Stimulated activated naive B cell treated with anti-CD40 and anti-IgM and Interleukin-4, amounts not matched to agents 10 μg/mL and 1 μg/mL and 100 μg/mL, for 72 hours (primary cell): ENCODE measurements at regions not wholly inside any gene's neighbourhood (a gene's known extent, or its start where the extent isn't known, plus 50 kb on each side); places are given as distances from the start of the nearest gene placed in this dataset.

ENCODE experiments used
- ATAC-seq, 2 donors: fragments of 150-1000 bp; cut with Tn5 transposase; replicated peaks; 2 replicates each; pipeline ENCODE4 v1.10.0; 2021; ENCODE audit warnings: moderate library complexity in 1 of 2
- DNase-seq: peaks from one replicate; pipeline ENCODE4 v3.0.0; 2021
- H3K27ac Mint-ChIP-seq: one replicate; pipeline ENCODE4 v1.8.0; 2022; ENCODE audit warnings: mild to moderate bottlenecking, mixed read lengths
- H3K27me3 Mint-ChIP-seq, 2 donors: one replicate each; pipeline ENCODE4 v1.8.0; 2022; ENCODE audit warnings: mixed read lengths in 2 of 2
- H3K36me3 Mint-ChIP-seq, 2 donors: one replicate each; pipeline ENCODE4 v1.8.0; 2022; ENCODE audit warnings: mixed read lengths in 2 of 2, mild to moderate bottlenecking in 1 of 2
- H3K4me1 Mint-ChIP-seq, 2 donors: one replicate each; pipeline ENCODE4 v1.8.0; 2022; ENCODE audit warnings: mixed read lengths in 2 of 2, mild to moderate bottlenecking in 1 of 2
- H3K4me3 Mint-ChIP-seq, 2 donors: one replicate each; pipeline ENCODE4 v1.8.0; 2022; ENCODE audit warnings: mild to moderate bottlenecking in 2 of 2, mixed read lengths in 2 of 2, moderate library complexity in 1 of 2
- H3K9me3 Mint-ChIP-seq, 2 donors: one replicate each; pipeline ENCODE4 v1.8.0; 2022; ENCODE audit warnings: mixed read lengths in 2 of 2, mild to moderate bottlenecking in 1 of 2

GRCh38 chr1:186572509-186572908 is 107.7 kb downstream of the PTGS2 start:
- Mint-ChIP-seq H3K36me3 (no peaks in the 10 kb centered on the region), H3K27me3 (no peaks in the 10 kb centered on the region), H3K4me1 (peaks cover 0 to 14% of the 10 kb centered on the region in 2 donors), H3K27ac (no peak overlapping the region), H3K9me3 (no peaks in the 10 kb centered on the region), H3K4me3 (no peak overlapping the region)
- ATAC-seq (no peak), DNase-seq (no peak)

- Mint-ChIP-seq H3K9me3 (no peaks in the 10 kb centered on the region), H3K36me3 (no peaks in the 10 kb centered on the region), H3K27ac (no peak overlapping the region), H3K4me1 (peaks cover 0 to 10% of the 10 kb centered on the region in 2 donors), H3K4me3 (no peak overlapping the region), H3K27me3 (no peaks in the 10 kb centered on the region)
- ATAC-seq (peak in 1 of 2 donors; percentile 27), DNase-seq (no peak)
These were observed 108.5 kb downstream of the PTGS2 start for GRCh38 chr1:186571771-186572170.

- no peak overlapping the region for H3K27ac Mint-ChIP-seq
- no peak overlapping the region for H3K4me3 Mint-ChIP-seq
- no peaks in the 10 kb centered on the region for H3K36me3 Mint-ChIP-seq
- H3K4me1 Mint-ChIP-seq = peaks cover 0 to 10% of the 10 kb centered on the region in 2 donors
- ATAC-seq (no peak), DNase-seq (no peak)
- no peaks in the 10 kb centered on the region for H3K9me3 Mint-ChIP-seq
- no peaks in the 10 kb centered on the region for H3K27me3 Mint-ChIP-seq
These were observed 108.9 kb upstream of the PDC start for GRCh38 chr1:186569856-186570255.

- Mint-ChIP-seq H3K36me3 (no peaks in the 10 kb centered on the region), H3K27ac (no peak overlapping the region), H3K4me3 (no peak overlapping the region), H3K9me3 (no peaks in the 10 kb centered on the region), H3K4me1 (peaks cover 0 to 10% of the 10 kb centered on the region in 2 donors), H3K27me3 (no peaks in the 10 kb centered on the region)
- ATAC-seq (no peak), DNase-seq (no peak)
These were observed 107.3 kb upstream of the PDC start for GRCh38 chr1:186568221-186568620.

- DNase-seq (no peak), ATAC-seq (no peak)
- Mint-ChIP-seq H3K27me3 (no peaks in the 10 kb centered on the region), H3K4me3 (no peak overlapping the region), H3K36me3 (no peaks in the 10 kb centered on the region), H3K27ac (no peak overlapping the region), H3K4me1 (no peaks in the 10 kb centered on the region), H3K9me3 (no peaks in the 10 kb centered on the region)
These were observed 105.4 kb upstream of the PDC start for GRCh38 chr1:186566140-186566855.

- Mint-ChIP-seq H3K4me1 (no peaks in the 10 kb centered on the region), H3K27ac (no peak overlapping the region), H3K4me3 (no peak overlapping the region), H3K27me3 (no peaks in the 10 kb centered on the region), H3K36me3 (no peaks in the 10 kb centered on the region), H3K9me3 (no peaks in the 10 kb centered on the region)
- DNase-seq = no peak
- no peak for ATAC-seq
These were observed 103.7 kb upstream of the PDC start for GRCh38 chr1:186564582-186564981.

- Mint-ChIP-seq H3K9me3 (no peaks in the 10 kb centered on the region), H3K4me1 (no peaks in the 10 kb centered on the region), H3K4me3 (no peak overlapping the region), H3K27ac (no peak overlapping the region), H3K36me3 (no peaks in the 10 kb centered on the region), H3K27me3 (no peaks in the 10 kb centered on the region)
- ATAC-seq = no peak
- DNase-seq = no peak
These were observed 98.7 kb upstream of the PDC start for GRCh38 chr1:186559601-186560116.

GRCh38 chr1:186557147-186557777 is 96.3 kb upstream of the PDC start:
- Mint-ChIP-seq H3K36me3 (no peaks in the 10 kb centered on the region), H3K9me3 (peaks cover 3 to 4% of the 10 kb centered on the region in 2 donors), H3K4me1 (no peaks in the 10 kb centered on the region), H3K27ac (no peak overlapping the region), H3K4me3 (no peak overlapping the region), H3K27me3 (no peaks in the 10 kb centered on the region)
- DNase-seq (no peak), ATAC-seq (no peak)

GRCh38 chr1:186550832-186551231 is 89.9 kb upstream of the PDC start:
- Mint-ChIP-seq H3K27ac (no peak overlapping the region), H3K9me3 (peaks cover 11 to 20% of the 10 kb centered on the region in 2 donors), H3K27me3 (no peaks in the 10 kb centered on the region), H3K36me3 (no peaks in the 10 kb centered on the region), H3K4me3 (no peak overlapping the region), H3K4me1 (no peaks in the 10 kb centered on the region)
- no peak for DNase-seq
- no peak for ATAC-seq

GRCh38 chr1:186541003-186541402 is 80.1 kb upstream of the PDC start:
- no peak for ATAC-seq
- Mint-ChIP-seq H3K36me3 (peaks cover 3 to 11% of the 10 kb centered on the region in 2 donors), H3K27me3 (no peaks in the 10 kb centered on the region), H3K4me3 (no peak overlapping the region), H3K27ac (no peak overlapping the region), H3K9me3 (peaks cover 20 to 22% of the 10 kb centered on the region in 2 donors), H3K4me1 (no peaks in the 10 kb centered on the region)
- no peak for DNase-seq

- Mint-ChIP-seq H3K4me1 (no peaks in the 10 kb centered on the region), H3K9me3 (peaks cover 20 to 22% of the 10 kb centered on the region in 2 donors), H3K27ac (no peak overlapping the region), H3K4me3 (no peak overlapping the region), H3K27me3 (no peaks in the 10 kb centered on the region), H3K36me3 (peaks cover 3 to 11% of the 10 kb centered on the region in 2 donors)
- no peak for DNase-seq
- ATAC-seq = no peak
These were observed 79.6 kb upstream of the PDC start for GRCh38 chr1:186540521-186540920.

GRCh38 chr1:186536273-186536890 is 75.5 kb upstream of the PDC start:
- DNase-seq = no peak
- no peak overlapping the region for H3K4me3 Mint-ChIP-seq
- H3K27me3 Mint-ChIP-seq = peaks cover 7% of the 10 kb centered on the region in 2 donors
- no peak overlapping the region for H3K27ac Mint-ChIP-seq
- peaks cover 0 to under 1% of the 10 kb centered on the region in 2 donors for H3K4me1 Mint-ChIP-seq
- peaks cover 3 to 6% of the 10 kb centered on the region in 2 donors for H3K36me3 Mint-ChIP-seq
- no peak for ATAC-seq
- H3K9me3 Mint-ChIP-seq = peaks cover 9 to 11% of the 10 kb centered on the region in 2 donors

GRCh38 chr1:186535388-186536133 is 74.6 kb upstream of the PDC start:
- Mint-ChIP-seq H3K9me3 (peaks cover 7 to 13% of the 10 kb centered on the region in 2 donors), H3K36me3 (peaks cover 3 to 11% of the 10 kb centered on the region in 2 donors), H3K27ac (no peak overlapping the region), H3K27me3 (peaks cover 14 to 16% of the 10 kb centered on the region in 2 donors), H3K4me1 (peaks cover 0 to 9% of the 10 kb centered on the region in 2 donors), H3K4me3 (no peak overlapping the region)
- no peak for DNase-seq
- ATAC-seq = no peak

GRCh38 chr1:186534401-186534800 is 73.5 kb upstream of the PDC start:
- peaks cover 0 to 9% of the 10 kb centered on the region in 2 donors for H3K4me1 Mint-ChIP-seq
- H3K9me3 Mint-ChIP-seq = peaks cover 4 to 6% of the 10 kb centered on the region in 2 donors
- ATAC-seq (no peak), DNase-seq (no peak)
- H3K27ac Mint-ChIP-seq = no peak overlapping the region
- peaks cover 18 to 21% of the 10 kb centered on the region in 2 donors for H3K27me3 Mint-ChIP-seq
- H3K36me3 Mint-ChIP-seq = peaks cover 0 to 4% of the 10 kb centered on the region in 2 donors
- no peak overlapping the region for H3K4me3 Mint-ChIP-seq
